ENCODE measurements at regions not wholly inside any gene's neighbourhood (a gene's known extent, or its start where the extent isn't known, plus 50 kb on each side); places are given as distances from the start of the nearest gene placed in this dataset.

- CTCF ChIA-PET, result no interaction called here
- TF ChIP-seq MLX (CRISPR knock-in tag; IDR thresholded peaks at IDR 0.05), result no peak
- TF ChIP-seq ZBTB21 (CRISPR knock-in tag; IDR thresholded peaks at IDR 0.05; ENCODE audit: borderline replicate concordance), result no peak
- TF ChIP-seq NR1H2 (CRISPR knock-in tag; IDR thresholded peaks at IDR 0.05), result no peak
- no peak for TF ChIP-seq PRRX2 (CRISPR knock-in tag; IDR thresholded peaks at IDR 0.05)
- TF ChIP-seq SP1 (CRISPR knock-in tag; conservative IDR thresholded peaks at IDR 0.05), result no peak
- no peak for TF ChIP-seq ATF2 (CRISPR knock-in tag; IDR thresholded peaks at IDR 0.05; ENCODE audit: borderline replicate concordance, low read depth)
- no peak for TF ChIP-seq JUN (CRISPR knock-in tag; IDR thresholded peaks at IDR 0.05)
- TF ChIP-seq AFF4 (CRISPR knock-in tag; IDR thresholded peaks at IDR 0.05; ENCODE audit: borderline replicate concordance), result no peak
- no peak for TF ChIP-seq TP53 (CRISPR knock-in tag; IDR thresholded peaks at IDR 0.05)
- no peak for TF ChIP-seq ZNF138 (CRISPR knock-in tag; conservative IDR thresholded peaks at IDR 0.05)
- TF ChIP-seq ETV6 (CRISPR knock-in tag; IDR thresholded peaks at IDR 0.05), result no peak
- no peak for TF ChIP-seq CREM (CRISPR knock-in tag; IDR thresholded peaks at IDR 0.05)
- no peak for TF ChIP-seq MYBL2 (CRISPR knock-in tag; IDR thresholded peaks at IDR 0.05)
- no peak for TF ChIP-seq OVOL2 (CRISPR knock-in tag; IDR thresholded peaks at IDR 0.05; ENCODE audit: borderline replicate concordance)
- TF ChIP-seq GTF2I (CRISPR knock-in tag; conservative IDR thresholded peaks at IDR 0.05), result no peak
- no peak overlapping the region for H3K27ac Mint-ChIP-seq
Measured at GRCh38 chr1:5242850-5243249, 588.4 kb downstream of the AJAP1 start.

GRCh38 chr1:5239911-5240310 is 585.5 kb downstream of the AJAP1 start:
- POLR2A ChIA-PET, result no interaction called here
- no peak overlapping the region for H3K4me3 Mint-ChIP-seq
- H3K36me3 Mint-ChIP-seq, result peaks cover 73% of the 10 kb centered on the region
- no peak overlapping the region for H3K27ac Mint-ChIP-seq
- ATAC-seq (no peak), DNase-seq (ENCODE audit: low spot score) (no peak)
- CTCF ChIA-PET, result no interaction called here
- H3K9me3 Mint-ChIP-seq, result peaks cover 87% of the 10 kb centered on the region
- peaks cover 23% of the 10 kb centered on the region for H3K27me3 Mint-ChIP-seq (ENCODE audit: low read depth)
- no peaks in the 10 kb centered on the region for H3K4me1 Mint-ChIP-seq
- TF ChIP-seq KAT7 (CRISPR knock-in tag; IDR thresholded peaks at IDR 0.05; ENCODE audit: borderline replicate concordance), result no peak
- no peak for TF ChIP-seq FOXP1 (CRISPR knock-in tag; IDR thresholded peaks at IDR 0.05; ENCODE audit: borderline replicate concordance)
- TF ChIP-seq NFYB (CRISPR knock-in tag; conservative IDR thresholded peaks at IDR 0.05; ENCODE audit: low read depth), result no peak
- TF ChIP-seq PRRX2 (CRISPR knock-in tag; IDR thresholded peaks at IDR 0.05), result no peak
- TF ChIP-seq, protein P1, sequence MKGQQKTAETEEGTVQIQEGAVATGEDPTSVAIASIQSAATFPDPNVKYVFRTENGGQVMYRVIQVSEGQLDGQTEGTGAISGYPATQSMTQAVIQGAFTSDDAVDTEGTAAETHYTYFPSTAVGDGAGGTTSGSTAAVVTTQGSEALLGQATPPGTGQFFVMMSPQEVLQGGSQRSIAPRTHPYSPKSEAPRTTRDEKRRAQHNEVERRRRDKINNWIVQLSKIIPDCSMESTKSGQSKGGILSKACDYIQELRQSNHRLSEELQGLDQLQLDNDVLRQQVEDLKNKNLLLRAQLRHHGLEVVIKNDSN (CRISPR knock-in tag; IDR thresholded peaks at IDR 0.05), result no peak
- TF ChIP-seq ATF6 (CRISPR knock-in tag; IDR thresholded peaks at IDR 0.05), result no peak
- no peak for TF ChIP-seq ERG (CRISPR knock-in tag; IDR thresholded peaks at IDR 0.05)
- TF ChIP-seq NFATC4 (CRISPR knock-in tag; IDR thresholded peaks at IDR 0.05), result no peak
- TF ChIP-seq, protein P2, sequence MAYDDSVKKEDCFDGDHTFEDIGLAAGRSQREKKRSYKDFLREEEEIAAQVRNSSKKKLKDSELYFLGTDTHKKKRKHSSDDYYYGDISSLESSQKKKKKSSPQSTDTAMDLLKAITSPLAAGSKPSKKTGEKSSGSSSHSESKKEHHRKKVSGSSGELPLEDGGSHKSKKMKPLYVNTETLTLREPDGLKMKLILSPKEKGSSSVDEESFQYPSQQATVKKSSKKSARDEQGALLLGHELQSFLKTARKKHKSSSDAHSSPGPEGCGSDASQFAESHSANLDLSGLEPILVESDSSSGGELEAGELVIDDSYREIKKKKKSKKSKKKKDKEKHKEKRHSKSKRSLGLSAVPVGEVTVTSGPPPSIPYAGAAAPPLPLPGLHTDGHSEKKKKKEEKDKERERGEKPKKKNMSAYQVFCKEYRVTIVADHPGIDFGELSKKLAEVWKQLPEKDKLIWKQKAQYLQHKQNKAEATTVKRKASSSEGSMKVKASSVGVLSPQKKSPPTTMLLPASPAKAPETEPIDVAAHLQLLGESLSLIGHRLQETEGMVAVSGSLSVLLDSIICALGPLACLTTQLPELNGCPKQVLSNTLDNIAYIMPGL (CRISPR knock-in tag; IDR thresholded peaks at IDR 0.05), result no peak
- no peak for TF ChIP-seq USF2 (CRISPR knock-in tag; IDR thresholded peaks at IDR 0.05)

More at GRCh38 chr1:5242850-5243249, 588.4 kb downstream of the AJAP1 start:
- Mint-ChIP-seq H3K9me3 (peaks cover 81% of the 10 kb centered on the region), H3K27me3 (ENCODE audit: low read depth) (peaks cover 31% of the 10 kb centered on the region), H3K36me3 (peaks cover 68% of the 10 kb centered on the region), H3K4me3 (no peak overlapping the region), H3K4me1 (no peaks in the 10 kb centered on the region)
- DNase-seq (ENCODE audit: low spot score) (no peak), ATAC-seq (no peak)
- POLR2A ChIA-PET, result no interaction called here

Measured in WTC11 (cell line).